CD4-positive, alpha-beta T cell (primary cell): ENCODE measurements at regions not wholly inside any gene's neighbourhood (a gene's known extent, or its start where the extent isn't known, plus 50 kb on each side); places are given as distances from the start of the nearest gene placed in this dataset.
"Not testable (repeated sequence)": the region's sequence is repeated elsewhere in the genome, so short reads cannot be mapped to it uniquely, and the experiment has no call there.

Experiments used
- ATAC-seq: fragments of 200-7000 bp; cut with Tn5 transposase; one replicate; pipeline ENCODE4 v1.10.0; 2022; ENCODE audit warnings: mild to moderate bottlenecking; ENCODE audit not compliant: poor library complexity
- CTCF ChIA-PET: fragments of 350-600 bp; sonication (Branson Sonifier 250); formaldehyde crosslinking; loops from one replicate; lab custom pipeline; 2021; ENCODE audit warnings: antibody characterized with exemption, inconsistent platforms; lab: Charles Lee
- POLR2A ChIA-PET: fragments of 350-600 bp; sonication (Branson Sonifier 250); formaldehyde crosslinking; loops from one replicate; lab custom pipeline; 2021; ENCODE audit warnings: antibody characterized with exemption, inconsistent platforms; lab: Charles Lee
- DNase-seq, 14 experiments: peaks; one replicate each; pipeline ENCODE4 v3.0.0-alpha.2; 2013 to 2020; ENCODE audit warnings: mixed read lengths in 2 of 14
- H3K27ac ChIP-seq, 2 donors: one replicate each; pipeline versions ENCODE4 v1.5.1 to v1.7.0; 2013; ENCODE audit warnings: low read length in 2 of 2, low read depth in 1 of 2, mild to moderate bottlenecking in 1 of 2
- H3K27me3 ChIP-seq, 2 experiments: 1 replicate in 1 of 2; 2 replicates in 1 of 2; pipeline versions ENCODE4 v1.6.1 to v1.7.0; 2013; ENCODE audit warnings: low read length in 2 of 2, control low read depth in 1 of 2, mild to moderate bottlenecking in 1 of 2, moderate library complexity in 1 of 2; ENCODE audit not compliant: insufficient read depth in 2 of 2, control insufficient read depth in 1 of 2
- H3K36me3 ChIP-seq: one replicate; pipeline ENCODE4 v1.6.1; 2013; ENCODE audit warnings: low read length, control low read depth; ENCODE audit not compliant: insufficient read depth
- H3K4me1 ChIP-seq: one replicate; pipeline ENCODE4 v1.6.1; 2013; ENCODE audit warnings: low read length, control low read depth; ENCODE audit not compliant: insufficient read depth
- H3K4me3 ChIP-seq: one replicate; pipeline ENCODE4 v1.5.1; 2013; ENCODE audit warnings: mild to moderate bottlenecking, low read length, moderate library complexity
- H3K9me3 ChIP-seq, 2 experiments: 1 replicate in 1 of 2; 2 replicates in 1 of 2; pipeline versions ENCODE4 v1.6.1 to v1.7.0; 2013; ENCODE audit warnings: low read length in 2 of 2, mild to moderate bottlenecking in 2 of 2, control low read depth in 1 of 2, moderate library complexity in 1 of 2; ENCODE audit not compliant: control insufficient read depth in 1 of 2, insufficient read depth in 1 of 2
- H3K27ac Mint-ChIP-seq: one replicate; pipeline ENCODE4 v1.8.0; 2020; ENCODE audit warnings: mixed read lengths
- H3K27me3 Mint-ChIP-seq: one replicate; pipeline ENCODE4 v1.8.0; 2021; ENCODE audit warnings: mixed read lengths
- H3K36me3 Mint-ChIP-seq: one replicate; pipeline ENCODE4 v1.8.0; 2021; ENCODE audit warnings: low read depth, mixed read lengths
- H3K4me1 Mint-ChIP-seq: one replicate; pipeline ENCODE4 v1.8.0; 2021; ENCODE audit warnings: low read depth, mixed read lengths
- H3K4me3 Mint-ChIP-seq: one replicate; pipeline ENCODE4 v1.8.0; 2020; ENCODE audit warnings: mild to moderate bottlenecking, mixed read lengths
- H3K9me3 Mint-ChIP-seq: one replicate; pipeline ENCODE4 v1.8.0; 2020; ENCODE audit warnings: mixed read lengths
- intact Hi-C, 2 experiments: fragments of 100-400 bp; cut with DNase I in 1 of 2; cut with micrococcal nuclease in 1 of 2; formaldehyde crosslinking; loops; one replicate each; pipeline versions ENCODE4 v1.15.1 to v1.9.0; 2023 to 2025; cut with DNase I, micrococcal nuclease
- TF ChIP-seq, protein P1 (sequence below): fragments of 200-600 bp; IDR thresholded peaks from one replicate; pipeline ENCODE4 v1.8.0; 2022; ENCODE audit warnings: antibody characterized with exemption, mild to moderate bottlenecking

GRCh38 chr5:36458746-36459145 is 147.7 kb upstream of the SLC1A3 start:
- ATAC-seq = no peak
- H3K27me3 Mint-ChIP-seq = peaks cover 17% of the 10 kb centered on the region
- Histone ChIP-seq H3K9me3 (no peaks in the 10 kb centered on the region), H3K4me1 (no peaks in the 10 kb centered on the region), H3K27ac (no peak overlapping the region), H3K4me3 (no peak overlapping the region), H3K36me3 (no peaks in the 10 kb centered on the region), H3K27me3 (no peaks in the 10 kb centered on the region)
- ChIA-PET CTCF (interaction anchor here (0.7 kb wide), 1 partner anchor 57 kb away, joined by 4 read pairs; no protein-coding TSS in a partner anchor), POLR2A (no interaction called here)
- no peaks in the 10 kb centered on the region for H3K9me3 Mint-ChIP-seq
- H3K4me3 Mint-ChIP-seq = no peak overlapping the region
- no peak for DNase-seq
- TF ChIP-seq, protein P1, sequence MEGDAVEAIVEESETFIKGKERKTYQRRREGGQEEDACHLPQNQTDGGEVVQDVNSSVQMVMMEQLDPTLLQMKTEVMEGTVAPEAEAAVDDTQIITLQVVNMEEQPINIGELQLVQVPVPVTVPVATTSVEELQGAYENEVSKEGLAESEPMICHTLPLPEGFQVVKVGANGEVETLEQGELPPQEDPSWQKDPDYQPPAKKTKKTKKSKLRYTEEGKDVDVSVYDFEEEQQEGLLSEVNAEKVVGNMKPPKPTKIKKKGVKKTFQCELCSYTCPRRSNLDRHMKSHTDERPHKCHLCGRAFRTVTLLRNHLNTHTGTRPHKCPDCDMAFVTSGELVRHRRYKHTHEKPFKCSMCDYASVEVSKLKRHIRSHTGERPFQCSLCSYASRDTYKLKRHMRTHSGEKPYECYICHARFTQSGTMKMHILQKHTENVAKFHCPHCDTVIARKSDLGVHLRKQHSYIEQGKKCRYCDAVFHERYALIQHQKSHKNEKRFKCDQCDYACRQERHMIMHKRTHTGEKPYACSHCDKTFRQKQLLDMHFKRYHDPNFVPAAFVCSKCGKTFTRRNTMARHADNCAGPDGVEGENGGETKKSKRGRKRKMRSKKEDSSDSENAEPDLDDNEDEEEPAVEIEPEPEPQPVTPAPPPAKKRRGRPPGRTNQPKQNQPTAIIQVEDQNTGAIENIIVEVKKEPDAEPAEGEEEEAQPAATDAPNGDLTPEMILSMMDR = no peak
- no peak overlapping the region for H3K27ac Mint-ChIP-seq
- intact Hi-C loops = no loop called here
- no peaks in the 10 kb centered on the region for H3K36me3 Mint-ChIP-seq
- no peaks in the 10 kb centered on the region for H3K4me1 Mint-ChIP-seq

- Mint-ChIP-seq H3K36me3 (no peaks in the 10 kb centered on the region), H3K4me1 (no peaks in the 10 kb centered on the region), H3K9me3 (no peaks in the 10 kb centered on the region), H3K27ac (no peak overlapping the region), H3K27me3 (peaks cover 17% of the 10 kb centered on the region), H3K4me3 (no peak overlapping the region)
- no peaks in the 10 kb centered on the region for H3K27me3 ChIP-seq
- ChIA-PET CTCF (interaction anchor here (0.7 kb wide), 1 partner anchor 58 kb away, joined by 4 read pairs; no protein-coding TSS in a partner anchor), POLR2A (no interaction called here)
- no peaks in the 10 kb centered on the region for H3K36me3 ChIP-seq
- H3K9me3 ChIP-seq = no peaks in the 10 kb centered on the region
- TF ChIP-seq, protein P1 = no peak
- H3K27ac ChIP-seq = no peak overlapping the region
- no peaks in the 10 kb centered on the region for H3K4me1 ChIP-seq
- ATAC-seq (no peak), DNase-seq (peak in 2 of 14 experiments; percentile 1 to 15)
- no peak overlapping the region for H3K4me3 ChIP-seq
- intact Hi-C loops = no loop called here
Observed at GRCh38 chr5:36459176-36460135, 146.9 kb upstream of the SLC1A3 start.

DNA sequence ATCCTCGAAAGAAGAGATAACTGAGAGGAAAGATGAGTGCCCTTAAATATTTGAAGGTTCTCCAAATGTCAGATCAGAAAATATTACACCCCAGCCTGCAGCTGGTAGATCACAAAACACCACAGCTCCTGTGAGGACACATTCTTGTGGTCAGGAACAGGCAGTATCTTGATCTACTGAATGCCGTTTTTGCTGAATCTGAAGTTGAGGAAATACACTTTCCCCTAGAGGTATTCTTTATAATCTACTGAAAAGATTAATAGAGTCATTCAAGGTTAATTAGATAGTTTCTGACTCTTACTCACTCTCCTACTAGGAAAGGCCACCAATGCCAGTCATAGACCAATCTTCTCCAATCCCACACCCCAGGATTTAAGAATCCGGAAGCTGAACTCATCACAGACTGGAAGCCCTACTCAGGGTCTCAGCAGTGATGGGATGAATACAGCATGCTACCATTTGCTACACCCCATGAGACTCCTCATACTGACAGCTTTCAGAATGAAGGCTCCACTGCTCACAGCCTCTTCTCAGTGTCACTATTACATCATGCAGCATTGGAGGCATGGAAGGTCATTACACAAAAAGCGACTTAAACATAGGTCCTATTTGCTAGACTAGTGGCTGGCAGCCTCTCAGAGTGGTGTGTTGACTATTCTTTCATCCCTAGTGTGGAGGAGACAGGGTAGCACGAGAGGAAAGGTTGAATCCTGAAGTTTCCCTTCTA is 143.9 kb upstream of the SLC1A3 start:
- Histone ChIP-seq H3K4me1 (no peaks in the 10 kb centered on the region), H3K27ac (no peak overlapping the region), H3K27me3 (no peaks in the 10 kb centered on the region), H3K4me3 (no peak overlapping the region), H3K9me3 (no peaks in the 10 kb centered on the region), H3K36me3 (no peaks in the 10 kb centered on the region)
- intact Hi-C loops = no loop called here
- Mint-ChIP-seq H3K4me1 (no peaks in the 10 kb centered on the region), H3K27me3 (peaks cover 19% of the 10 kb centered on the region), H3K4me3 (no peak overlapping the region), H3K27ac (no peak overlapping the region), H3K9me3 (no peaks in the 10 kb centered on the region), H3K36me3 (no peaks in the 10 kb centered on the region)
- ATAC-seq (no peak), DNase-seq (no peak)
- ChIA-PET CTCF (no interaction called here), POLR2A (no interaction called here)
- TF ChIP-seq, protein P1 = no peak

DNA sequence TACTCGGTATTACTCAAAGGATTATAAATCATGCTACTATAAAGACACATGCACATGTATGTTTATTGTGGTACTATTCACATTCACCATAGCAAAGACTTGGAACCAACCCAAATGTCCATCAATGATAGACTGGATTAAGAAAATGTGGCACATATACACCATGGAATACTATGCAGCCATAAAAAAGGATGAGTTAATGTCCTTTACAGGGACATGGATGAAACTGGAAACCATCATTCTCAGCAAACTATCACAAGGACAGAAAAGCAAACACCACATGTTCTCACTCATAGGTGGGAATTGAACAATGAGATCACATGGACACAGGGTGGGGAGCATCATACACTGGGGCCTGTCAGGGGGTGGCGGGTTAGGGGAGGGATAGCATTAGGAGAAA is 130.5 kb upstream of the SLC1A3 start:
- H3K27me3 ChIP-seq, H3K27ac Mint-ChIP-seq, H3K9me3 ChIP-seq, intact Hi-C loops, H3K27me3 Mint-ChIP-seq, DNase-seq, H3K36me3 ChIP-seq, H3K27ac ChIP-seq, ATAC-seq, H3K36me3 Mint-ChIP-seq, H3K9me3 Mint-ChIP-seq, CTCF ChIA-PET, H3K4me3 ChIP-seq, H3K4me3 Mint-ChIP-seq, H3K4me1 ChIP-seq, POLR2A ChIA-PET, H3K4me1 Mint-ChIP-seq: not testable (repeated sequence)
